ENCODE measurements at regions not wholly inside any gene's neighbourhood (a gene's known extent, or its start where the extent isn't known, plus 50 kb on each side); places are given as distances from the start of the nearest gene placed in this dataset.

GRCh38 chr7:37558320-37559096 lies 109.8 kb upstream of the ELMO1 start:
- Histone ChIP-seq H3K9me3 (no peaks in the 10 kb centered on the region), H3K27ac (no peak overlapping the region), H3K27me3 (replicated peaks; ENCODE audit: insufficient read depth) (no peaks in the 10 kb centered on the region), H3K4me1 (ENCODE audit: control insufficient read depth in 1 of 2, low read depth in 2 of 2) (no peaks in the 10 kb centered on the region), H3K4me3 (no peak overlapping the region), H3K36me3 (no peaks in the 10 kb centered on the region)
- TF ChIP-seq CTCF (IDR thresholded peaks at IDR 0.05) = no peak
- no peak for DNase-seq (ENCODE audit: low spot score)
- ATAC-seq (ENCODE audit: insufficient number of reproducible peaks, low FRiP score, low read depth) = no peak

- H3K27me3 ChIP-seq (replicated peaks; ENCODE audit: insufficient read depth) = no peaks in the 10 kb centered on the region
- H3K4me1 ChIP-seq (ENCODE audit: control insufficient read depth in 1 of 2, low read depth in 2 of 2) = no peaks in the 10 kb centered on the region
- DNase-seq (ENCODE audit: low spot score) (no peak), ATAC-seq (ENCODE audit: insufficient number of reproducible peaks, low FRiP score, low read depth) (no peak)
- no peak overlapping the region for H3K4me3 ChIP-seq
- TF ChIP-seq CTCF (IDR thresholded peaks at IDR 0.05) = no peak
- H3K36me3 ChIP-seq = no peaks in the 10 kb centered on the region
- no peaks in the 10 kb centered on the region for H3K9me3 ChIP-seq
- no peak overlapping the region for H3K27ac ChIP-seq
These were observed 113.4 kb upstream of the GPR141 start for GRCh38 chr7:37570145-37570544.

GRCh38 chr7:37571806-37572205 lies 111.8 kb upstream of the GPR141 start:
- ATAC-seq (ENCODE audit: insufficient number of reproducible peaks, low FRiP score, low read depth) (no peak), DNase-seq (ENCODE audit: low spot score) (no peak)
- no peaks in the 10 kb centered on the region for H3K4me1 ChIP-seq (ENCODE audit: control insufficient read depth in 1 of 2, low read depth in 2 of 2)
- TF ChIP-seq CTCF (IDR thresholded peaks at IDR 0.05) = no peak
- no peak overlapping the region for H3K4me3 ChIP-seq
- no peak overlapping the region for H3K27ac ChIP-seq
- H3K9me3 ChIP-seq = no peaks in the 10 kb centered on the region
- no peaks in the 10 kb centered on the region for H3K36me3 ChIP-seq
- no peaks in the 10 kb centered on the region for H3K27me3 ChIP-seq (replicated peaks; ENCODE audit: insufficient read depth)

DNA sequence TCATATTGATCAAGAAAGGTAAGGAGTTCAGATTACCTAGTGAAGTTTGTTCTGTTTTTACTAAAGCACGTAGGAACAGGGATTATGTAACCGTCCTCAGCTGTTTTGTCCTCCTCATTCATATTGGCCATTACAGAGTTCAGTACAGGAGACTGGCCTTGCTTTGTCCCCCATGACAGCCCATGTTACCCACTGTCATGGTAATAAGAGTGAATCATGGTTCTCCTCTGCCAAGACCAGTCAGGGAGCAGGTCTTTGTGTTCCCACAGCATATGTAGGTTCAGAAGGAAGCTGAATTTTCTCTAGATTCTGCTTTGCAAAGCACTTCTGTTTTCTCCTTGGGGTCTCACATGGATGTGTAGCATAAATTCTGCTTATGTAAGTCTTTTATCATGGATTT lies 106.2 kb upstream of the GPR141 start:
- Histone ChIP-seq H3K36me3 (no peaks in the 10 kb centered on the region), H3K4me3 (no peak overlapping the region), H3K9me3 (no peaks in the 10 kb centered on the region), H3K4me1 (ENCODE audit: control insufficient read depth in 1 of 2, low read depth in 2 of 2) (no peaks in the 10 kb centered on the region), H3K27ac (no peak overlapping the region), H3K27me3 (replicated peaks; ENCODE audit: insufficient read depth) (no peaks in the 10 kb centered on the region)
- no peak for DNase-seq (ENCODE audit: low spot score)
- no peak for ATAC-seq (ENCODE audit: insufficient number of reproducible peaks, low FRiP score, low read depth)
- TF ChIP-seq CTCF (IDR thresholded peaks at IDR 0.05) = no peak

DNA sequence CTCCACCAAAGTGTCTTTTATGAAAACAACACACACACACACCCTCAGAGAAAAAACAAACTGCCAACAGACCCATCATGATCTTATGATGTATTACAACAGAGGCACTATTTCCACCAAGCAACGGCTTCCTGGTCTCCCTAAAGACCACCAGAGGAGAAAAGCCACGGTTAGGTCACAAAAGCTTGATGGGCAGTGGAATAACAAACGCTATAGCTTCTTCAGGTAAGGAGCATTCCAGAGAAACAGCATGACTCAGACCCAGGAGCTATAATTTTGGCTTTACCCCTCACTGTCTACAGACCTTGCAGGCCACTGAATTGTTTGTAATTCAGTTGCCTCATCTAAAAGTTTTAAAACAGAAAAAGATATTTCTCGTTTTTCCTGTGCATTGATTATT lies 105.7 kb upstream of the GPR141 start:
- H3K4me3 ChIP-seq = no peak overlapping the region
- no peak for TF ChIP-seq CTCF (IDR thresholded peaks at IDR 0.05)
- no peak for DNase-seq (ENCODE audit: low spot score)
- no peak for ATAC-seq (ENCODE audit: insufficient number of reproducible peaks, low FRiP score, low read depth)
- H3K27me3 ChIP-seq (replicated peaks; ENCODE audit: insufficient read depth) = no peaks in the 10 kb centered on the region
- no peaks in the 10 kb centered on the region for H3K4me1 ChIP-seq (ENCODE audit: control insufficient read depth in 1 of 2, low read depth in 2 of 2)
- H3K36me3 ChIP-seq = no peaks in the 10 kb centered on the region
- no peaks in the 10 kb centered on the region for H3K9me3 ChIP-seq
- H3K27ac ChIP-seq = no peak overlapping the region
